ENCODE measurements at regions not wholly inside any gene's neighbourhood (a gene's known extent, or its start where the extent isn't known, plus 50 kb on each side); places are given as distances from the start of the nearest gene placed in this dataset.

DNA sequence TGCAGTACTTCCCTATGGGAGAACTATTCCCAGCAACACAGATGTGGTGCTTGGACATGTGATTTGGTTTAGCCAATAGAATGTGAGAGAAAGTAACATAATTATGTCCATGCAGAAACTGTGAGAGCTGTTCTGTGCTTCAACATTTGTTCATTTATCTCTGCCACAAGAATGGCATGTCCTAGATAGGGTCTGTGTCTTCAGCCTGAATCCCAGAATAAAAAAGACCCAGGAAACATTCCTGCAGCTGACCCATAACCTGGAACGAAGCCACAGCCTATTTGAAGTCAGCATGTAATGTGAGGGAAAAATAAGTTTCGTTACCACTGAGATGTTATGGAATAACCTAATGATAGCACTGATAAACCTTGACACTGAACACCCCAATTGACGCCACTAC is 552.0 kb upstream of the USP24 start:
- TF ChIP-seq, protein P1, sequence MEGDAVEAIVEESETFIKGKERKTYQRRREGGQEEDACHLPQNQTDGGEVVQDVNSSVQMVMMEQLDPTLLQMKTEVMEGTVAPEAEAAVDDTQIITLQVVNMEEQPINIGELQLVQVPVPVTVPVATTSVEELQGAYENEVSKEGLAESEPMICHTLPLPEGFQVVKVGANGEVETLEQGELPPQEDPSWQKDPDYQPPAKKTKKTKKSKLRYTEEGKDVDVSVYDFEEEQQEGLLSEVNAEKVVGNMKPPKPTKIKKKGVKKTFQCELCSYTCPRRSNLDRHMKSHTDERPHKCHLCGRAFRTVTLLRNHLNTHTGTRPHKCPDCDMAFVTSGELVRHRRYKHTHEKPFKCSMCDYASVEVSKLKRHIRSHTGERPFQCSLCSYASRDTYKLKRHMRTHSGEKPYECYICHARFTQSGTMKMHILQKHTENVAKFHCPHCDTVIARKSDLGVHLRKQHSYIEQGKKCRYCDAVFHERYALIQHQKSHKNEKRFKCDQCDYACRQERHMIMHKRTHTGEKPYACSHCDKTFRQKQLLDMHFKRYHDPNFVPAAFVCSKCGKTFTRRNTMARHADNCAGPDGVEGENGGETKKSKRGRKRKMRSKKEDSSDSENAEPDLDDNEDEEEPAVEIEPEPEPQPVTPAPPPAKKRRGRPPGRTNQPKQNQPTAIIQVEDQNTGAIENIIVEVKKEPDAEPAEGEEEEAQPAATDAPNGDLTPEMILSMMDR (IDR thresholded peaks at IDR 0.05), result no peak
- no peak for TF ChIP-seq POLR2A (IDR thresholded peaks at IDR 0.05)
